Activated CD8-positive, alpha-beta memory T cell treated with anti-CD3 and anti-CD28 coated beads, Interleukin-2, amount 50 U/mL, for 4 hours (primary cell): ENCODE measurements at regions not wholly inside any gene's neighbourhood (a gene's known extent, or its start where the extent isn't known, plus 50 kb on each side); places are given as distances from the start of the nearest gene placed in this dataset.

Source experiments
- DNase-seq: peaks from one replicate; pipeline ENCODE4 v3.0.0-alpha.2; 2020

DNA sequence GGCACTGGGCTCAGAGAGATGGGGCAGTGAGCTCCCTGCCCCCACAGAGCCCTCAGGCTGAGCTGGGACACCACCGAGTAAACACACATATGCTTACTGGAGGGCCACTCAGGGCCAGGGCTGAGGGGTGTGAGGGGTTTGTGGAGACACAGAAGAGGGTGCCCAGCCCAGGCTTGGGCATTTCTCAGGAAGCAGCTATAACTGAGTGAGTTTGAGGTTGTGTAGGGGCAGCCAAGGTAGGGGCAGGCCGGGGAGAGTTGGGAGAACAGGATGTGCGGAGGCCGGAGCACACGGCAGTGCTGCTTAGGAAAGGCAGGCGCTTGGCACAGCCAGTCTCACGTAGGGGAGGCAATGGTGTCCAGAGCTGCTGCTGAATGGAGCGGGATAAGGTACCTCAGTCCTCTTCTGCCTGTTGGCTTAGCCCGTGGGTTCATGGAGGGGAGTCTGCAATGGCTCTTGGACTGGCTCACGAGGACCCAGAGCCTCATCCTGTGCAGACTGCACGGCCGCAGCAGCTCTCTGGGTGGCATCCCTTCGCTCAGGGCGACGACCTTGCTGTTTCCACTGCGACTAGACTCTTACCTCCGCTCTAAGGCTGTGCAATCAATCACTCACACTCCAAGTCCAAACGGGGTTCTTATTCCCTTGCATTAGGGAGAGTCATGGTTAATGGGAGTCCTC, 466.1 kb upstream of the HS6ST1 start:
- no peak for DNase-seq

DNA sequence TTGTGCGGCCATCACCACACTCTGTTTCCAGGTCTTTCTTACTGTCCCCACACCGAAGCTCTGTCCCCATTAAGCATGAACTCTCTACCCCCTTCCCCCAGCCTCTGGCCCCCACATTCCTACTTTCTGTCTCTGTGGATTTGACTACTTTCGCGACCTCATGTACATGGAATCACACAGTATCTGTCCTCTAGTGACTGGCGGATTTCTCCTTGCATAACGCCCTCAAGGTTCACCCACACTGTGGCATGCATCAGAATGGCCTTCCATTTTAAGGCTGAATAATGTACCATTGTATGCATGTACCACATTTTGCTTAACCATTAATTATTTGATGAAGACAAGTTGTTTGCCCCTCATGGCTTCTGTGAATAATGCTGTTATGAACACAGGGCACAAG, 467.6 kb upstream of the HS6ST1 start:
- DNase-seq = no peak

DNA sequence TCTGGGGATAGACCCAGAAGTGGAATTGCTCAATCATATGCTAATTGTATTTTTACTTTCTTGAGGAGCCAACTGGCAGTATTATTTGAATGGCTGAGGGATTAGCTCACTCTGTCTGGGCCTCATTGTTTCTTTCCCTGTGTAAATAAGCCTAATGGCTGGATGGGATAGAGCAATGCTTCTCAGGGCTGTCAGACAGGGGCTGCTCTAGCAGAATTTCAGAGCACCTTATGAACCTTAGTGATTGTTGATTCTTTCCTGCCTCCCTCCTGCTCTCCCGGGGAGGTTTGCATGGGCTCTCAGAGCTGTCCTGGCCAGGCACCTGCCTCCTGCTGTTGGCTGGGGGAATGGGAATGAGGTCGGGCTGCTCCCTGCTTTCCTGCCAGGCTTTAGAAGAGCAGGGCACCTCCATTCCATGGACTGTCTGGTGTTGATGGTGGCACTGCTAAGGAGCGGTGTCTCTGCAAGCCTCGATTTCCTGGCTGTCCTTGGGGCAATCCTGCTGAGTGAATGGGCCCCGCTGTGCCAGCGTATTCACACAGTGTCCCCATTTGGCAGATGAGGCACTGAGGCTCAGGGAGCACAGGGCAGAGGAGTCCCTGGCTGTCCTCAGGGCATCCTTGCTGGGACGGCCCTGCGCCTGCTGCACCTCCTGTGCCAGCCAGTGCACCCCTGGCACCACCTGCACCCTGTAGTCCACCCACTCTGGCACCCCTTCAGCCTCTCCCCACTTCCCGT, 468.2 kb upstream of the HS6ST1 start:
- no peak for DNase-seq

DNA sequence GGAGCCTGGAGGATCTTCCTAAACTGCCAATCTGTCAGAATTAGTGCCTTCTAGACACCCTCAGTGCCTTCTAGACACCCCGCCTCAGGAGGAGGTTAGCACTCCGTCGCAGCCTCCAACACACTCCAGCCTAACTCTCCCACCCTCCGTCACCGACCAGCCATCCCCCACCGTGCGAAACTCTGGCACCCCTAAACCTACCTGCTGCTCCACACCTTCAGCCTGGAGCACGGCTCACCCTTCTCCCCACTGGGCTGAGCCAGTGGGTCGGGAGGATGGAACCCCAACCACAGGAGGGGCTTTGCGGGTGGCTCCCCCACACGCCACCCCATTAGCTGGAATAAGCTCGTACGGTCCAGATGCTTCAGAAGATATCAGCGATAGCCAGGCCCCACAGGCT, 468.9 kb upstream of the HS6ST1 start:
- no peak for DNase-seq

DNA sequence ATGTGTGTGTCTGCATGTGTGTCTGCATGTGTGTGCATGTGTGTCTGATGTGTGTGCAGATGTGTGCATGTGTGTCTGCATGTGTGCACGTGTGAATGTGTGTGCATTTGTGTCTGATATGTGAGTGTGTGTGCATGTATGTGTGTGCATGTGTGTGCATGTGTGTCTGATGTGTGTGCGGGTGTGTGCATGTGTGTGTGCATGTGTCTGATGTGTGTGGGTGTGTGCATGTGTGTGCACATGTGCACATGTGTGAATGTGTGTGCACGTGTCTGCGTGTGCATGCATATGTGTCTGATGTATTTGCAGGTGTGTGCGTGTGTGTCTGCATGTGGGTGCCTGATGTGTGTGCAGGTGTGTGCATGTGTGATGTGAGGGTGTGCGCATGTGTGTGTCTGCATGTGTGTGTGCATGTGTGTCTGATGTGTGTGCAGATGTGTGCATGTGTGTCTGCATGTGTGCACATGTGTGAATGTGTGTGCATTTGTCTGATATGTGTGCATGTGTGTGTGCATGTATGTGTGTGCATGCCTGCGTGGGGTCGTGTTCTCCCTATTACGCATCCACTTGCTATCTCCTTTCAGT, 470.1 kb upstream of the HS6ST1 start:
- DNase-seq = no peak

GRCh38 chr2:128789221-128789620, 470.6 kb upstream of the HS6ST1 start:
- DNase-seq = no peak

GRCh38 chr2:128789776-128790455, 471.2 kb upstream of the HS6ST1 start:
- DNase-seq = no peak

GRCh38 chr2:128790541-128791001, 471.9 kb upstream of the HS6ST1 start:
- DNase-seq = no peak

DNA sequence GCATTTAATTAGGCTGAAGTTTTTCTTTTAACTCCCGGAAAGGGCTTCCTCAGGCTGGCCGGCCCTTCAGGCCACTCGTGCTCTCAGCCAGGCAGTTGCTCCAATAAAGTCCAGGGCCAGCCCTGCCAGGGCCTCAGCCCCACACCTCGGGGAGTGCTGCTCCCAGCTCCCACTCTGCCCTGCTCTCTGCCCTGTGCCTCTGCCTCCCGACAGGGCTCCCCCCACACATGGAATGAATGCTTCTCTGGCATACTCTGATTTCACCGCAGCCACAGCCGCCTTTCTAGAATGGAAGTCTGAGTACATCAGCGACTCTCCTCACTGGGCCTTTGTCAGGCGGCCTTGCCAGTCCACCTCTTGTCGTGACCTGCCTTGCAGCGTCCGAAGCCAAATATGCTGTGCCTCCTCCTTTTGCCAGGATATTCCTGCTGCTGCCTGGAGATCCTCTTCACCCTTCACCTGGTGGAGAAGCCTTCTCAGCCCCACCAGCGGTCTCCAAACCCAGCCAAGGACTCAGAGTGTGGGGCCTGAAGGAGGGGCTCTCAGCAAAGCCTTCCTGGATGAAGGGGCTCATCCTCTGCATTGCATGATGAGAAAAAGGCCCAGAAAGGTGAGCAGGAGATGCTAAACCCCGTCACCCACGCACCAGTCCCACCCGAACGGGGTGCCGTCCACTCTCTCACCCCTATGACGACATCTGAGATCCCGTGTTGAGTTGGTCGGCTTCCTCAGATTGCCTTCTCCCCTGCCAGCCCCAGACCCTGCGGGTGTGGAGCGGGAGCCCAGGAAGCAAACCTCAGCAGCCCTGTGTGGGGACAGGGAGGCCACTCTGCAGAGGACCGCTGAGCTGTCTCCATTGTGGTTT, 472.7 kb upstream of the HS6ST1 start:
- DNase-seq = no peak

GRCh38 chr2:128791985-128792320, 473.3 kb upstream of the HS6ST1 start:
- no peak for DNase-seq

GRCh38 chr2:128792476-128793054, 473.9 kb upstream of the HS6ST1 start:
- DNase-seq = no peak

GRCh38 chr2:128793404-128793803, 474.7 kb upstream of the HS6ST1 start:
- no peak for DNase-seq

DNA sequence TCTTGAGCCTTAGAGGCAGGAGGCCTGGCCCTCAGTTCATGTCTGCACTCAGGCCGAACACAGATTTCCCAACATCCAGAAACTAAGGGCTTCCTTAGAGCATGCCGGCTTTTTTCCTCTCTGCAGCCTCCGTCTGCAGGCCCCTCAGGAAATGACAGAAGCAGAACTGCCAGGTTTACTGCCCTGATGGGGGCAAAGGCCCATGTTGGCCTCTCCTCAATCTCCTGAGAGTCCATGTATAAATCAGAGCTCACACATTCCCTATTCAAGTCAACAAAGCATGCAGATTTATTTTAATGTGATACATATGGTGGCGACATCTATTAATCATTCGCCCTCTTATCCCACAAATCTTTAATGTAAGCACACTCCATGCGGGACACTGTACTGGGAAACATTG, 475.6 kb upstream of the HS6ST1 start:
- no peak for DNase-seq

GRCh38 chr2:128796321-128796720, 477.7 kb upstream of the HS6ST1 start:
- no peak for DNase-seq

- no peak for DNase-seq
Observed at GRCh38 chr2:128797092-128797491, 478.4 kb upstream of the HS6ST1 start.

DNA sequence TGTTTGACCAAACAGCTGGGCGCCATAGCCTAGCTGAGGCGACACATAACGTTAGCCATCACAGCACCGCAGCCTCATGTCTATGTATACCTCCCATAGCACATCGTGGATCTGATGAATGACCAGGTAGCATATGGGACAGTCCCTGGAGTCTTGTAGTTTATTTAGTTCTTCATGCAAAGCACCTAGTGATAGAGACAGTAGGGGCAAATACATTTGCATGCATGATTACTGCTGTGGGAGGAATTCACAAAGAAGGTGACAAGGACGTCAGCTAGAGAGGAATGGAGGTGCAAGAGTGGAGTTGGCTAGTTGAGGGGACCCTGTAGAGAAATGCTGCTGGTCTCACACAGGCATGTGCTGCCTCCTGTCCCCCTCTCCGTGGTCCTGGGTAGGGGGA, 478.9 kb upstream of the HS6ST1 start:
- no peak for DNase-seq

DNA sequence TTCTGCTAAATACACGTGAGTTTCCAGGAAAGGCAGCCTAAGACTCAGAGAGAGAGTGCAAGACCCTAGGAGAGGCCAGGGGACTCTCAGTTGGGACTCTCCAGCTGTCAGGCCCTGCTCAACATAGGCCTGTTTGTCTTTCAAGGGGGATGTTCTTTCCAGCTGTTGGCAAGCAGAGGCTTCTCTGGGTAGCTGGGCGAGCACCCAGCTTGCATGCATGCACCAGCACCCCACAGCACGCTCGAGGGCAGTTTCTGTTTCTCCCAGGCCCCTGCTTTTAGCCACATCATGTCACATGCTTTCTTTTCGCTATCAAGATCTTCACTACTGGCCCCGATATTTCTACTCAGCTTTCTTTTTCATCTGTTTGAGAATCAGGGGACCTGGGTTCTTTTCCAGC, 479.3 kb upstream of the HS6ST1 start:
- DNase-seq = no peak

DNA sequence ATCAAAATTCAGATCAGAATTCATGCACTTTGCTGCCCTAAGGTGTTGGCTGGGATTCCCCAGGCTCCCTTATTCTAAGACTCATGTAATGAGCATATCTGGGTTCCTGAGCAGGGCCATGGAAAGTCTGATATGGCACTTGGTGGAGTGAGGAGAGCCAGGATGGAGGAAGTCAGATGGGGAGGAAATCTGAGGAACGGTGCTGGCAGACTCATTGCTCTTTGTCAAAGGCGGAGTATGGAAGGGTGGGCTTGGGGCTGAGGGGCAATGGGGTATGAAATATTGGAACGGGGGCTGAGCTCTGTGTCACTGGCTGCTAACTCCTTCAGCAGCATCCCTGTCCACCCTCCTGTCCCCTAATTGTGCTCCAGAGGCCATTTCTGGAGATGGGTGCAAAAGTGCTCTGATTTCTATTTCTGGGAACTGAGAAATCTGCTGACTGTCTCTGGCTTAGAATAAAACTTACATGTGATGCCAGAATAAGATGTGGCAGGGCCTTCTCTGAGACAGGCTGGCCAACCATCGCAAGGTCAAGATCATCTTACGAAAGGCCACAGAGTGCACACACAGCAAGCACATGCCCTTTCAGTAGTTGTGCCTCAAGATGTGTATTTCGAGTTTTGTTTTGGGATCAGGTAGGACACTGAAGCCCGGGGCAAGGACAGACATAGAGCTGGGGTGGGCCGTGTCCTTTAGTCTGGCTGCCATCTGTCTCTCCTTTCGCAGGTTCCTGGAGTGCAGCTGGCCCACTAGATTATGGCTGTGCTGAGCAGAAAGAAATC, 480.0 kb upstream of the HS6ST1 start:
- DNase-seq = no peak

DNA sequence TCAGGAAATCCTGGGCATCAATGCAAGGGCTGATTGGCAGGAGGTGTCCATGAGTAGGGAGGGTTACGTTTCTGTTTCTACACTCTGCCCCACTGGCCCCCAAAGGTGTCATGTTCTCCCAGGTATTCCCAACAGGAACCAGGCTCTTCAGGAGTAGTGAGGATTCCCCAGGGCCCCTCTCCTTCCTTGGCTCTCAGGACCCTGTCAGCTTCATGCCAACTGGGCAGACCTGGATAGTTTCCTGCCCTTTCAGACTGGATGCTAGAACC, 480.6 kb upstream of the HS6ST1 start:
- no peak for DNase-seq

DNA sequence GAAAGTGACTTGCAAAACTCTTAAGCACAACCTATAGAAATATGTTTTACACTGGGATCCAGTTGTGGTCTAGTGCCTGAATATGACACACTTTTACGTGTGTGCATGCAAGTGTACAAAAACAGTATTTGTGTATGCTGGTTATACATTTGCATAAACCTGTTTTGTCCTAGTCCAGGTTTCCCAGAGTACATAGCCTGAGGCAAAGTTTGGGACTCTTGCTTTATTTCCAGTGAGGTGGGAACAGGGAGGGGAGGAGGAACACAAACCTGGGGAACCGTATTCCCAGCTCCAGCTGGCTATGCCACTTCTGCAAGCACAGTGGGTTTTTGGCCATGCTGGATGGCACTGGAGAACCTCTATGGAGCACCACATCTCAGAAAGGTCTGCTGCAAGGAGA, 481.1 kb upstream of the HS6ST1 start:
- DNase-seq = no peak

DNA sequence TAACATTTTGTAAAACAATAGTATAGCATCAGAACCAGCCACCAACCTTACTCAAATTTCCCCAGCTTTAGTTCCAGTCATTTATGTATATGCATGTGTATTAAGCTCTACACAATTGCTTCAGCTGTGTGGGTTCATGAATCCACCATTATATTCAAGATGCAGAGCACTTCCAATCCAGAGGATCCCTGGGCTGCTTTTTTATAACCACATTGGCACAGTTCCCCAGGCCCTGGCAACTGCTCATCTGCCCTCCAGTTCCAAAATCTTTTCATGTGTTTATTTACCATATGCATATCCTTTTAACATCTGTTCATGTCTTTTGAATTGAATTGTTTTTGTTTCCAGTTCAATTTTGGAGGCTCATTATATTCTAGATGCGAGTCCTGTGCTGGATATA, 482.9 kb upstream of the HS6ST1 start:
- DNase-seq = no peak

DNA sequence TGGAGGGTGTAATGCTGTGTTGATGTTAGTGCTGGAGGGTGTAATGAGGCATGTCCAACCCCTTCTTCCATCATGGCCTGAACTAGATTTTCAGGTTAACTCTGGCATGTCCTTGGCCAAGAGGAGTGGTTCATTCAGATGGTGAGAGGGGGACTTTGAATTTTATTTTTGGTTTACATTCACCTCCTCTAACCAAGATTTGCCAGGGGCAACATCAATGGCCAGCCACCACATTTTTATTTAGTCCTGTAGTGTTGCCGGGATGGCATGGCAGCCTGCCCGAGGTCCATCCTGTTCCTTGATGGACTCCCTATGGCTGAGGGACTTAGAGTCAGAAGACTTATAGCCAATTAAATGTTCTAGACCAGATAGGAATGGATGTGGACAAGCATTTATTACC, 484.6 kb upstream of the HS6ST1 start:
- DNase-seq = no peak
